NCI-H510A treated with DMSO at 0.1 percent for 48 hours (cell line): ENCODE measurements at regions not wholly inside any gene's neighbourhood (a gene's known extent, or its start where the extent isn't known, plus 50 kb on each side); places are given as distances from the start of the nearest gene placed in this dataset.
"Not testable (repeated sequence)": the region's sequence is repeated elsewhere in the genome, so short reads cannot be mapped to it uniquely, and the experiment has no call there.

Experiments
- DNase-seq: peaks from one replicate; lab custom pipeline; 2025; lab: John Stamatoyannopoulos, UW

- DNase-seq, result no peak
Observed at GRCh38 chr3:82761858-82762257, 1000.4 kb upstream of the GBE1 start.

- DNase-seq, result no peak
Observed at GRCh38 chr3:82745544-82745943, 984.1 kb upstream of the GBE1 start.

GRCh38 chr3:82743196-82743595 lies 981.8 kb upstream of the GBE1 start:
- DNase-seq, result no peak

GRCh38 chr3:82741346-82741745 lies 979.9 kb upstream of the GBE1 start:
- DNase-seq, result no peak

GRCh38 chr3:82739390-82739789 lies 977.9 kb upstream of the GBE1 start:
- DNase-seq, result no peak

- DNase-seq, result no peak
Observed at GRCh38 chr3:82736696-82737277, 975.3 kb upstream of the GBE1 start.

GRCh38 chr3:82715091-82715856 lies 953.8 kb upstream of the GBE1 start:
- DNase-seq, result no peak

GRCh38 chr3:82707035-82707434 lies 945.6 kb upstream of the GBE1 start:
- no peak for DNase-seq

- DNase-seq, result no peak
Observed at GRCh38 chr3:82685761-82686160, 924.3 kb upstream of the GBE1 start.

- DNase-seq, result no peak
Observed at GRCh38 chr3:82676356-82677026, 915.0 kb upstream of the GBE1 start.

- no peak for DNase-seq
Observed at GRCh38 chr3:82672966-82673365, 911.5 kb upstream of the GBE1 start.

- no peak for DNase-seq
Observed at GRCh38 chr3:82671466-82671865, 910.0 kb upstream of the GBE1 start.

- no peak for DNase-seq
Observed at GRCh38 chr3:82654708-82655107, 893.3 kb upstream of the GBE1 start.

- DNase-seq, result no peak
Observed at GRCh38 chr3:82643948-82644347, 882.5 kb upstream of the GBE1 start.

- no peak for DNase-seq
Observed at GRCh38 chr3:82641701-82642100, 880.3 kb upstream of the GBE1 start.

- no peak for DNase-seq
Observed at GRCh38 chr3:82640254-82640653, 878.8 kb upstream of the GBE1 start.

GRCh38 chr3:82637574-82637973 lies 876.1 kb upstream of the GBE1 start:
- DNase-seq, result no peak

GRCh38 chr3:82636177-82636576 lies 874.7 kb upstream of the GBE1 start:
- DNase-seq, result peak; percentile 1

- DNase-seq, result no peak
Observed at GRCh38 chr3:82633319-82633718, 871.9 kb upstream of the GBE1 start.

GRCh38 chr3:82629937-82630336 lies 868.5 kb upstream of the GBE1 start:
- DNase-seq, result no peak

GRCh38 chr3:82628385-82629014 lies 867.1 kb upstream of the GBE1 start:
- no peak for DNase-seq

GRCh38 chr3:82627733-82628132 lies 866.3 kb upstream of the GBE1 start:
- no peak for DNase-seq

GRCh38 chr3:82620744-82621143 lies 859.3 kb upstream of the GBE1 start:
- DNase-seq, result not testable (repeated sequence)
